Esophagus muscularis mucosa (tissue), 3 donors: ENCODE measurements at regions not wholly inside any gene's neighbourhood (a gene's known extent, or its start where the extent isn't known, plus 50 kb on each side); places are given as distances from the start of the nearest gene placed in this dataset.

Experiments
- POLR2AphosphoS5 ChIP-seq, 2 donors: sonication (generic); formaldehyde crosslinking; IDR thresholded peaks; one replicate each; pipeline ENCODE4 v1.6.1; 2017; ENCODE audit warnings: antibody characterized with exemption in 2 of 2
- TF ChIP-seq, protein P1 (sequence below), 3 experiments: fragments of 200-600 bp in 2 of 3; fragments of 450-650 bp in 1 of 3; sonication (generic) in 2 of 3; IDR thresholded peaks; one replicate each; pipeline ENCODE4 v1.5.1; 2017 to 2019; ENCODE audit warnings: antibody characterized with exemption in 3 of 3, mild to moderate bottlenecking in 2 of 3, moderate library complexity in 1 of 3

DNA sequence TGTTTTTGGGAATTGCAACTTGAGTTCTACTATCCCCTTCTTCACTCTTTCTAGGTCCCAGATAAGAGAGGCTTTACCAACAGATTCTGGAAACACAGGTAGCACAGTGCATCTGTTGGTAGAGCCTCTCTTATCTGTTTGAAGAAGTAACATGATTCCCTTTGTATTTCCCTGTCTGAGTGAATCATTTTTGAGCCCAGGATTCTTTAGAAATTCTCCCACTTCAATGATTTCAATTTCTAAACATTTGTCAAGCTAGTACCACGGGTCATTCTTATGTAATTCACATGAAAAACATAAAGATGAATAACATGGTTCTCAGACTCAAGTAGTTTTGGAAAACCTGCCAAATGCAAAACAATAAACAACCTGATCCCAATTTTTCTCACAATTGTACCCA lies 72.0 kb upstream of the DUSP10 start:
- TF ChIP-seq, protein P1, sequence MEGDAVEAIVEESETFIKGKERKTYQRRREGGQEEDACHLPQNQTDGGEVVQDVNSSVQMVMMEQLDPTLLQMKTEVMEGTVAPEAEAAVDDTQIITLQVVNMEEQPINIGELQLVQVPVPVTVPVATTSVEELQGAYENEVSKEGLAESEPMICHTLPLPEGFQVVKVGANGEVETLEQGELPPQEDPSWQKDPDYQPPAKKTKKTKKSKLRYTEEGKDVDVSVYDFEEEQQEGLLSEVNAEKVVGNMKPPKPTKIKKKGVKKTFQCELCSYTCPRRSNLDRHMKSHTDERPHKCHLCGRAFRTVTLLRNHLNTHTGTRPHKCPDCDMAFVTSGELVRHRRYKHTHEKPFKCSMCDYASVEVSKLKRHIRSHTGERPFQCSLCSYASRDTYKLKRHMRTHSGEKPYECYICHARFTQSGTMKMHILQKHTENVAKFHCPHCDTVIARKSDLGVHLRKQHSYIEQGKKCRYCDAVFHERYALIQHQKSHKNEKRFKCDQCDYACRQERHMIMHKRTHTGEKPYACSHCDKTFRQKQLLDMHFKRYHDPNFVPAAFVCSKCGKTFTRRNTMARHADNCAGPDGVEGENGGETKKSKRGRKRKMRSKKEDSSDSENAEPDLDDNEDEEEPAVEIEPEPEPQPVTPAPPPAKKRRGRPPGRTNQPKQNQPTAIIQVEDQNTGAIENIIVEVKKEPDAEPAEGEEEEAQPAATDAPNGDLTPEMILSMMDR (IDR thresholded peaks at IDR 0.05), result no peak
- TF ChIP-seq POLR2AphosphoS5 (IDR thresholded peaks at IDR 0.05), result no peak
